K562 (cell line): ENCODE measurements at regions not wholly inside any gene's neighbourhood (a gene's known extent, or its start where the extent isn't known, plus 50 kb on each side); places are given as distances from the start of the nearest gene placed in this dataset.
A peak's percentile ranks its signal among the peaks of the same experiment; 100 is the strongest.

Experiments used
- ADNP ChIP-seq: fragments of 200-800 bp; sonication (Bioruptor generic); IDR thresholded peaks from 2 replicates; pipeline ENCODE4 v1.6.1; 2016; ENCODE audit warnings: missing genetic modification characterization, missing compliant biosample characterization
- ESRRB ChIP-seq: fragments of 250-450 bp; sonication (Bioruptor Pico); IDR thresholded peaks from 2 replicates; pipeline ENCODE4 v1.5.0; 2020; ENCODE audit warnings: mild to moderate bottlenecking, moderate library complexity, borderline replicate concordance
- HLTF ChIP-seq: fragments of 450-650 bp; IDR thresholded peaks from 2 replicates; pipeline ENCODE4 v1.6.1; 2016
- HNRNPL ChIP-seq: fragments of 200-400 bp; formaldehyde crosslinking; IDR thresholded peaks from 2 replicates; pipeline ENCODE4 v1.6.1; 2017; ENCODE audit warnings: low read depth, mild to moderate bottlenecking, low read length
- KLF13 ChIP-seq: fragments of 450-650 bp; IDR thresholded peaks from 2 replicates; pipeline ENCODE4 v1.6.1; 2016; ENCODE audit warnings: missing genetic modification characterization, low read depth, mild to moderate bottlenecking, missing compliant biosample characterization, moderate library complexity, borderline replicate concordance
- LCOR ChIP-seq: sonication (generic); formaldehyde crosslinking; IDR thresholded peaks from 2 replicates; pipeline ENCODE4 v1.8.0; 2022; ENCODE audit warnings: mild to moderate bottlenecking, missing genetic modification reagents
- MAZ ChIP-seq, 2 experiments: fragments of 450-650 bp in 1 of 2; sonication (generic) in 1 of 2; formaldehyde crosslinking; IDR thresholded peaks in 1 of 2; conservative IDR thresholded peaks in 1 of 2; 2 replicates each; pipeline versions ENCODE4 v1.4.0 to v1.5.0; 2020; ENCODE audit warnings: mild to moderate bottlenecking in 1 of 2, missing genetic modification reagents in 1 of 2
- MECOM ChIP-seq: fragments of 250-450 bp; sonication (Bioruptor Pico); IDR thresholded peaks from 2 replicates; pipeline ENCODE4 v1.8.0; 2022; ENCODE audit warnings: inconsistent platforms
- RAD21 ChIP-seq, 2 experiments: fragments of 250-450 bp in 1 of 2; fragments of 450-650 bp in 1 of 2; sonication (Bioruptor Pico) in 1 of 2; formaldehyde crosslinking in 1 of 2; IDR thresholded peaks in 1 of 2; conservative IDR thresholded peaks in 1 of 2; 2 replicates each; pipeline versions ENCODE4 v1.4.0 to v1.8.0; 2020 to 2022; ENCODE audit warnings: mild to moderate bottlenecking in 2 of 2, moderate library complexity in 1 of 2
- SIN3B ChIP-seq: fragments of 450-650 bp; IDR thresholded peaks from 2 replicates; pipeline ENCODE4 v1.6.1; 2017; ENCODE audit warnings: low read depth, mild to moderate bottlenecking, moderate library complexity
- TF ChIP-seq, protein P1 (sequence below): fragments of 450-650 bp; formaldehyde crosslinking; IDR thresholded peaks from 2 replicates; pipeline ENCODE4 v1.4.0; 2022; ENCODE audit warnings: missing genetic modification characterization
- TF ChIP-seq, protein P2 (sequence below), 2 experiments: fragments of 450-650 bp in 1 of 2; sonication (generic) in 1 of 2; formaldehyde crosslinking in 1 of 2; IDR thresholded peaks in 1 of 2; conservative IDR thresholded peaks in 1 of 2; 2 replicates each; pipeline versions ENCODE4 v1.6.1 to v1.8.1; 2016 to 2023; ENCODE audit warnings: mild to moderate bottlenecking in 2 of 2, moderate library complexity in 2 of 2, inconsistent platforms in 1 of 2, missing genetic modification reagents in 1 of 2

DNA sequence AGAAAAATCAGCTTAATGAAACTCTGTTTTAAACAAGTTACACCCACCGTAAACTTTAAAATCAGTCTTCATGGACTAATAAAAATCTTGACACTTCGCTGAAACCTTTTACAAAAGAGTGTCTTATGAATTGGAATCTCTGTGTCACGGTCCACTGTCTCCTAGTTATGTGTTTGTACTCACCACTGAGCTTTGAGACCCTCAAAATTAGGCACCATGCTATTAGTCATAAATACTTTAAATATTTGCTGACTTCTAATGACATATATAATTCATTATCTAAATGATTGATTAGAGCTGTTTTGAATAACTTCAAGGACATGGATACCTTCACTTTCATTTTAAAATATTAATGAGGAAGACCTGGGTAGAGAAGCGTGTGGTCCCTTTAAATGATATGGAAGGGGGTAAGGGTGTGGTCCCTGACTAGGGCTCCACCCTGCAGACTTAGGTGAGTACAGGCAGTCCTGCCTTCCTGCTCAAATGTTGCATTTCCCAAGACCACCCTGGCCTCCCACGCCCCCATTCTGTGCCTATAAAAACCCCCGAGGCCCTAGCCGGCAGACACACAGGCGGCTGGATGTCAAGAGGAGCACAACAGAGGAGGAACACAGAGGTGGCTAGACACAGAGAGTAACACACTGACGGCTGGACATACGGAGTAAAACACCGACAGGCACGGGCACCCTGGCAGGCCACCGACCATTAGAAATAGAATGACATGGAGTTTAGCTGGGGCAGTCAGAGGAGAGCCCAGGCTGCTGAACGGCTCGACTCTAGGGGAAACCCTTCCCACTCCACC is 179.0 kb upstream of the CDH9 start (continued):
- TF ChIP-seq, protein P1, sequence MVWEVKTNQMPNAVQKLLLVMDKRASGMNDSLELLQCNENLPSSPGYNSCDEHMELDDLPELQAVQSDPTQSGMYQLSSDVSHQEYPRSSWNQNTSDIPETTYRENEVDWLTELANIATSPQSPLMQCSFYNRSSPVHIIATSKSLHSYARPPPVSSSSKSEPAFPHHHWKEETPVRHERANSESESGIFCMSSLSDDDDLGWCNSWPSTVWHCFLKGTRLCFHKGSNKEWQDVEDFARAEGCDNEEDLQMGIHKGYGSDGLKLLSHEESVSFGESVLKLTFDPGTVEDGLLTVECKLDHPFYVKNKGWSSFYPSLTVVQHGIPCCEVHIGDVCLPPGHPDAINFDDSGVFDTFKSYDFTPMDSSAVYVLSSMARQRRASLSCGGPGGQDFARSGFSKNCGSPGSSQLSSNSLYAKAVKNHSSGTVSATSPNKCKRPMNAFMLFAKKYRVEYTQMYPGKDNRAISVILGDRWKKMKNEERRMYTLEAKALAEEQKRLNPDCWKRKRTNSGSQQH (CRISPR knock-in tag) = no peak
- no peak for TF ChIP-seq ADNP
- no peak for TF ChIP-seq RAD21 (CRISPR knock-in tag; conservative IDR thresholded peaks at IDR 0.05 in 1 of 2, IDR thresholded peaks at IDR 0.05 in 1 of 2)
- TF ChIP-seq MECOM = no peak
- no peak for TF ChIP-seq LCOR (CRISPR knock-in tag)
- no peak for TF ChIP-seq HNRNPL
- no peak for TF ChIP-seq HLTF
- TF ChIP-seq, protein P2, sequence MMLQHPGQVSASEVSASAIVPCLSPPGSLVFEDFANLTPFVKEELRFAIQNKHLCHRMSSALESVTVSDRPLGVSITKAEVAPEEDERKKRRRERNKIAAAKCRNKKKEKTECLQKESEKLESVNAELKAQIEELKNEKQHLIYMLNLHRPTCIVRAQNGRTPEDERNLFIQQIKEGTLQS (IDR thresholded peaks at IDR 0.05) = no peak
- TF ChIP-seq, protein P2 (CRISPR knock-in tag; conservative IDR thresholded peaks at IDR 0.05) = no peak
- TF ChIP-seq KLF13 (tag) = no peak
- peak; percentile 21 to 53; a peak in 1 of 4 replicates for TF ChIP-seq MAZ (CRISPR knock-in tag; conservative IDR thresholded peaks at IDR 0.05 in 1 of 2, IDR thresholded peaks at IDR 0.05 in 1 of 2)
- no peak for TF ChIP-seq SIN3B
- no peak for TF ChIP-seq ESRRB (CRISPR knock-in tag)
